ENCODE measurements at regions not wholly inside any gene's neighbourhood (a gene's known extent, or its start where the extent isn't known, plus 50 kb on each side); places are given as distances from the start of the nearest gene placed in this dataset.

DNA sequence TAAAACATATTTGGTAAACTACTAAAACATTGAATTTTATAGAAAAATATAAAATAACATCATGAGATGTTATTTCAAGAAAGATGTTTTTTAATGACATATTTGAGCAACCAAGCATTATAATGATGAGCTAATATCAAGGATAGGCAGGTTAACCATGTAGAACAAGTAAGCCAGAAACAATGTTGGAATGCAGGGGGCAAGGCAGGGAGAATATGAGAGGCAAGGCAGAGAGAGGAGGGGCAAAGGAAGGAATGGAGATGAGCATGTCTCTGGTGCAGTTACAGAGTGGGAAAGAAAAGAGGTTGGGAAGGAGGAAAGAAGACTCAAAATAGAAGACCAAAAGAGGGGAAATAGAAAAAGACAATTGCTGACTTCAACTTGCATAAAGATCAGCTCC, 390.4 kb downstream of the MCTP2 start:
- TF ChIP-seq EZH2 (IDR thresholded peaks at IDR 0.05; ENCODE audit: borderline replicate concordance, low read length) = no peak
- TF ChIP-seq, protein P1, sequence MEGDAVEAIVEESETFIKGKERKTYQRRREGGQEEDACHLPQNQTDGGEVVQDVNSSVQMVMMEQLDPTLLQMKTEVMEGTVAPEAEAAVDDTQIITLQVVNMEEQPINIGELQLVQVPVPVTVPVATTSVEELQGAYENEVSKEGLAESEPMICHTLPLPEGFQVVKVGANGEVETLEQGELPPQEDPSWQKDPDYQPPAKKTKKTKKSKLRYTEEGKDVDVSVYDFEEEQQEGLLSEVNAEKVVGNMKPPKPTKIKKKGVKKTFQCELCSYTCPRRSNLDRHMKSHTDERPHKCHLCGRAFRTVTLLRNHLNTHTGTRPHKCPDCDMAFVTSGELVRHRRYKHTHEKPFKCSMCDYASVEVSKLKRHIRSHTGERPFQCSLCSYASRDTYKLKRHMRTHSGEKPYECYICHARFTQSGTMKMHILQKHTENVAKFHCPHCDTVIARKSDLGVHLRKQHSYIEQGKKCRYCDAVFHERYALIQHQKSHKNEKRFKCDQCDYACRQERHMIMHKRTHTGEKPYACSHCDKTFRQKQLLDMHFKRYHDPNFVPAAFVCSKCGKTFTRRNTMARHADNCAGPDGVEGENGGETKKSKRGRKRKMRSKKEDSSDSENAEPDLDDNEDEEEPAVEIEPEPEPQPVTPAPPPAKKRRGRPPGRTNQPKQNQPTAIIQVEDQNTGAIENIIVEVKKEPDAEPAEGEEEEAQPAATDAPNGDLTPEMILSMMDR (conservative IDR thresholded peaks at IDR 0.05 in 1 of 2, IDR thresholded peaks at IDR 0.05 in 1 of 2; ENCODE audit: extremely low read depth in 1 of 2, insufficient read depth in 1 of 2, low read depth in 1 of 2, low read length in 2 of 2) = no peak
